GM18511 (cell line): ENCODE measurements at regions not wholly inside any gene's neighbourhood (a gene's known extent, or its start where the extent isn't known, plus 50 kb on each side); places are given as distances from the start of the nearest gene placed in this dataset.

Experiments used
- ATAC-seq: cut with Tn5 transposase; IDR thresholded peaks from one replicate; pipeline ENCODE4 v1.9.1; 2021; ENCODE audit warnings: mild to moderate bottlenecking, moderate library complexity; ENCODE audit not compliant: unreplicated experiment

- no peak for ATAC-seq
Observed at GRCh38 chr12:84294246-84294645, 618.4 kb downstream of the SLC6A15 start.

DNA sequence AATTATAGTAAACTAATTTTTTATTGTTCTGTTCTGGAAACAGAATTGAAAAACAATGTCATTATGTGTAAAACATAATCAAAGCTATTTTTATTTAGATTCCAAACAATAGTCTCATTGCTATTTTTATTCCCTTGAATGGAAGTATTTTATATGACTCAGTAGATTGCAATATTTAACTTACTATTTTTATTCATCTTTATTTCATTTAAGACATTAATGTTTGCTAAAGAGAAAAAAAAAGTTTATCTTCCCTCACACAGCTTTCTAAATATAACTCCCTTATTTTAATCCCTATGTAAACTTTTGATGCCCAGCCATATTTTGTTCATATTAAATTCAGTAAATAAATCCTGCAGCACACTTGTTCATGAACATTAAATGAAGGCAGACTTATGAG is 622.4 kb downstream of the SLC6A15 start:
- no peak for ATAC-seq

DNA sequence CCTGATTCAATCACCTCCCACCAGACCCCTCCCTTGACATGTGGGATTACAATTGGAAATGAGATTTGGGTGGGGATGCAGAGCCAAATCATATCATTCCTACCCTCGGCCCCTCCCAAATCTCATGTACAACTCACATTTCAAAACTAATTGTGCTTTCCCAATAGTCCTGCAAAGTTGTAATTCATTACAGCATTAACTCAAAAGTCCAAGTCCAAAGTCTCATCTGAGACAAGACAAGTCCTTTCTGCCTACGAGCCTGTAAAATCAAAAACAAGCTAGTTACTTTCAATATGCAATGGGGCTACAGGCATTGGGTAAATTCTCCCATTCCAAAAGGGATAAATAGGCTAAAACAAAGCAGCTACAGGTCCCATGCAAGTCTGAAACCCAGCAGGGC is 634.6 kb downstream of the SLC6A15 start:
- ATAC-seq: no peak

DNA sequence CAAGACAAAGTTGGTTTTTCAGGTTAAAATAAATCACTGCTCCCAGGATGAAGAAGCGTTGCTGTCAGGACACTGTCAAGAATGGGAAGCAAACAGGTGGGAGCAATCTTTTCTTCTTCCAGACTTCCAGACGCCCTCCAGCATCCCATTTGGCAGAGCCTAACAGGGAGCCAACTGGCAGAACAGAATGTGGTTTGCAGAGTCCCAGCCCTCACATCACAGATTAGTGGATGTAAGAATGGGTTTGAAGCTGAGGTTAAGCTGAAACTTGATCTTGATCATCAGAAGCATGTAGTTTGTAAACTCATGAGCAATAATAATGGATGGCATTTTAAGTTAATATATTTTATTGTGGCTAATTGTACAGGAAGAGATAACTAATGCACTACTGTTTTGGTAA is 636.4 kb downstream of the SLC6A15 start:
- no peak for ATAC-seq

DNA sequence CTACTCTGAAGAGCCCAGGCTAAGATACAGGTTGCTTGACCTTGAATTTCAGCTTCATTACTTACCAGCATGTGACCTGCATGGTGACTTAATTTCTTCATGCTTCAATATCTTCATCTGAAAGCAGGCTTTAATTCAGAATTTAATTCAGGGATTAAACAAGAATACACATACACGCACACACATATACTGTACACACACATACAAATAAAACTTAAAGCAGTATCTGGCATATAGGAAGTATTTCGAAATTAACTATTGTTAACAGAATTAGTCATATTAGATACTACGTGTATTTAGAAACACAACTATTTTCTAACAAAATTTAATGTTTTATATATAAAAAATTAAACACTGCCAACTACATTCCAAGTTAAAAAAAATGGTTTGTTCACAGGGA is 640.3 kb downstream of the SLC6A15 start:
- ATAC-seq: no peak

DNA sequence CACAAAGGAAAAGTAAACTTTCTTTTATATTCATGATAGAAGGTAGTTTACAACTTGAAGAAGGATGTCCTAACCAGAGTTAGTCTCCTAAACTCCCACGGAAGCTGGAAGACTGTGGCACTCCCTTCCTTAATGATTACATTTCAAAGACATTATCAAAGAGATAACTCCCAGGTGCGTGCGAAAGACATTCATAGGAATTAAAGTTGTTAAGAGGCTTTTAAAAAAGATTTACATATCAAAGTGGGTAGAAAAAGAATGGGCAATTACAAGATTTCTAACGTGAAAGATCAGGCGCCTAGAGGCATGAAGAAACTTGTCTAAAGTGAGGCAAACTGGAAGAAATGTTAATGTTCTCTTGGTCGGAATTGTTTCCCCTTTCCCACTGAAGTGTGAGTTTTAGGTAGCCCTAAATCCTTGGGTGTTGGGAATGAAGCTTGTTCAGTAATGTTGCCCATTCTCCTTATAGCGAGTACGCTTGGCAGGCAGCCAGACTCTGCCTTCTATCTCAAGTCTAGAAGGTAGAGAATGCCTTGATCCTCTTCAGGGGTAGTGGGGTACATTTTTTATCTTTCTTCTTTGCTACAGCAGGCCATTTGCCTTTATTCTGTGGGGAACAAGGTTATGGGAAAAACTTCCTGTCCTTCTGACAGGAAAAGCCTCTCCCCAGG is 642.0 kb downstream of the SLC6A15 start:
- ATAC-seq: no peak

DNA sequence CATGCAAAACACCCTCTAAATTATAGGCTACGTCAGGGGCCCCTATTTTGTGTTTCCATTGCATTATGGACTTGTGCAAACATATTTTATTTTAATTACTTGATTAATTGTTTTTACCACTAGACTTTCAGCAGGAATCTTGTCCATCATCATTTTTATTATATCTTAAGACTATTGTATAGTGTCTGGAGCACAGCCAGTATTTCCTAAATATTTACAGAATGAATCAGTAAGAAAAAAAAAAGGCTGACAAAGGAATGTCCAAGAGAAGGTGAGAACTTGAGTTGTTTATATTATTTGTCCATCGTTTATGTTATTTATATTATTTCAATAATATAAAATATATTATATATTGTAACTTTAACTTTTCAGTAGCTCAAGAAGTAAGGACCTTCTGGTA is 664.7 kb downstream of the SLC6A15 start:
- no peak for ATAC-seq

GRCh38 chr12:84243686-84244085 is 668.9 kb downstream of the SLC6A15 start:
- ATAC-seq: no peak

DNA sequence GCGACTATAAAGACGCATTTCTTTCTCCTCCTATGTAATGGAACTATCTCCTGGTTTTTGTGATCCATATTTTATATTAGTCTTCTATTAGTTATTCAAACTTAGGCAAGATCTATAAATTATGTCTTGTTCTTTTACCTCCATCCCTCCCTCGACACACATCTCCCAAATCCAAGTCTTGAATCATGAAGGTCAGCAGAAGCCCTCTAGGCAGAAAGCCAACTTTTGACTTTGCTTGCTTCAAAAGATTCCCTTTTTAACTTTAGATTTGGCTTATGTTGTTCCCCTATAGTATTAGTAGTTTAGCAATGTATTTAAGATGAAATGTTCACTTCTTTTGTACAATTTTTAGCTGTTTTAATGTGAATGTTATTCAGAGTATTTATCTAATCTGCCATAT is 689.8 kb downstream of the SLC6A15 start:
- ATAC-seq: no peak

GRCh38 chr12:84218406-84218805 is 694.2 kb downstream of the SLC6A15 start:
- no peak for ATAC-seq

DNA sequence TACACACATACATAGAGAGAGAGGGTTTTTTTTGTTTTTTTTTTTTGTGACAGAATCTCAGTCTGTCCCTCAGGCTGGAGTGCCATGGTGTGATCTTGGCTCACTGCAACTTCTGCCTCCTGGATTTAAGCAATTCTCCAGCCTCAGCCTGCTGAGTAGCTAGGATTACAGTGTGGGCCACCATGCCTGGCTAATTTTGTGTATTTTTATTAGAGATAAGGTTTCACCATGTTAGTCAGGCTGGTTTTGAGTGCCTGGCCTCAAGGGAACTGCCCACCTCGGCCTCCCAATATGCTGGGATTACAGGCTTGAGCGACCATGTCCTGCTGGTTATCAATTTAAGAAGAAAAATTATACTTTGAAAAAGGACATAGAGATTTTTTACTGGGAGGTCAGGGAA is 710.6 kb downstream of the SLC6A15 start:
- ATAC-seq: no peak

DNA sequence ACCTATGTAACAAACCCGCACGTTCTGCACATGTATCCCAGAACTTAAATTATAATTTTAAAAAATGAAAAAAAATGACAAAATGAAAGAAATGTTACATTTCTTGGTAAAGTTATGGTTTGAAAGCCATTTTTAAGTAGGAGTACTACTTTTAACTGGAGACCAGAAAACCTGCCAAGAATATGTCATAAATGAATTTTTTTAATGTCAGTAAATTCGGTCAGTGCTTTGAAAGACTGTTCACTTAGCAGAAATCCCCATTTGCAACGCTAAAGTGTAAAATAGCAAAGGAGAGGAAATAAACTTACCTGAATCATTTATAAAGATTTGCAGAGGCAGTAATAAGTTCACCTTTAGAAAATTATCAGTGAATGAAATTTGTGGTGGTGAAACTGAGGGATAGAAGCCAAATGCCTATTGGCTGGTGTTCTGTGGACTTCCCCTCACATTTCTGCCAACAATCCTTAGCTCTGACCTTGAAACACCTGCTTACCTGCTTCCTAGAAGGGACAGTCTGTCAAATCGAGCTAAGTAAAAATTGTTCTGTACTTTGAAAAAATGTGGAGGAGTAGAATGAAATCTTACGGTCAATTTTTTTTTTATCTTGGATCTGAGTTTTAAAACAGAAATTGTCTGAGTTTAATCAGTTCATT is 714.2 kb downstream of the SLC6A15 start:
- ATAC-seq: no peak

- ATAC-seq: no peak
Observed at GRCh38 chr12:84191779-84192178, 720.8 kb downstream of the SLC6A15 start.

DNA sequence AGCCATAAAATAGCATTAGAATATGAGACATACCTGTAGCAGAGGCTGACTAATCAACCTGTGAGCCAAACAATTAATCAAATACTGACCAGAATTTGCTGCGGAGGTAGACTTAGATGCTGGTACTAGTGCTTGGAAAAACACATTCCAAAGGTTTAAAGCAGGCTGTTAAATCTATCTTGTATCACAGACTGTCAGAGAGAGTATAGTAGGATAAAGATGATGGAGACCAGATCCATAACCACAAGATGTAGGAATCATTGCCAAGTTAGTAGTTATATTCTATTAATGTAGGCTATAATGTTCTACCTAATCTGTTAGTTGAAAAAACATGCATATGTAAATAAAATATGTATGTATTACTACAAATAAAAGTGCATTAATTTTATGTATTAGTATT is 726.2 kb downstream of the SLC6A15 start:
- ATAC-seq: no peak

DNA sequence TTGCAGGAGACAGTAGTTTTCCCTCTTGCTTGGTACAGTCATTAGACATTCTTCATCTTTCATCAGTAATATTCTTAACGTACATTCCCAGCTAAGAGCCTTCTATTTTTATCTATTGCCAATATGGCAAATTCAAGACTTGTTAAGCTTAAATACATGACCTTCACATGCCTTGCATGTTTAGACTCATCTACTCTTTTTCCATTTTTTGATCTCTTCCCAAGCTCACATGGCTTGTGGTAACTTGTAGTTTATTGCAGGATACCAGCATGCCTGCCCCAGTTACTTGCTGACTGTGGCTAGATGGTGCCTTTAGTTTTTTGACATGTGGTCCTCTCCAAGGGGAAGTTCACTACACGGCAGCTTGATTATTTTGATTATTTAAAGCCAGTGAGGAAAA is 729.0 kb downstream of the SLC6A15 start:
- no peak for ATAC-seq

GRCh38 chr12:84174115-84174514 is 738.5 kb downstream of the SLC6A15 start:
- ATAC-seq: no peak

GRCh38 chr12:84172823-84173424 is 739.7 kb downstream of the SLC6A15 start:
- no peak for ATAC-seq

DNA sequence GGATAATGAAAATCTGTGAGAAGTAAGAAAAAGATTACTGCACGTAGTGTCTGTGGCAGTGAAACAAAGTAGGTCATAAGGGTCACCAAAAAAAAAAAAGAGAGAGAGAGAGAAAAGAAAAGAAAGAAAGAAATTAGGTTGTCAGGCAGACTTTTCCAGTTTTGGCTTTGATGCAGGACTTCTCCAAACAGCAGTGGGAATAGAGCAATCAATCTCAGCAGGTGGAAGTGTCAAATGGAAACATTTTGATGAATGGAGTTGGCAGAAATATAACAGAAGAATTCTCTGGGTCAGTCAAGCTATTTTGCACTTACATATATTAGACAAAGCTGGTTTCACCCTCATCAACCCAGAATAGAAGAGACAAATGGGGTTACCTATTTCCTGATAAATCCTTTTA is 745.8 kb downstream of the SLC6A15 start:
- no peak for ATAC-seq

DNA sequence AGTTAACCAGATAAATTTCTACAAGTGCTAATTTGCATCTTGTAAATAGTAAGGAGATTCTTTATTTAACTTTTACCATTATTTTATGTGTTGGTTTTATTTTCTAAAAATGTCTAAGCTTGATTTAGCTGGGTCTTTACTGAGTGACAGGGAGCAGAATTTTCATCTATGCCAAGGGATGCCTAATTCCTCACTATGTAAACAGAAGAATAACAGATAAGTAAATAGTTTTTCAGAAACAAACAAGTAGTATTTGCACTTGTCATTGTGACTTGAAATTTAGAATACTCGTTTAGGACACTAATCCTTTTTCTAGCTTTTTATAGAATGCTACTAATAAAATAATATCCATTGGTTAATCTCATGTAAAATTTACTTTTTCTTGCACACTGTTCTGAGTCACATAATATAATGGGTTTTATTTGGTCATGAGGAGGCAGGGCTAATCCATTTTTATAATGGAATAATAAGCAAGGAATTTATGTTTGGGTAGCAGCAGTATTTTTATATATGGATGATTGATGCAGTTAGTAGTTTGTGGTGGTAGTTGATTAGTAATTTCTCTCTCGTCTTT is 746.5 kb downstream of the SLC6A15 start:
- ATAC-seq: no peak

- no peak for ATAC-seq
Observed at GRCh38 chr12:84161296-84161695, 751.3 kb downstream of the SLC6A15 start.

GRCh38 chr12:84159260-84159659 is 753.3 kb downstream of the SLC6A15 start:
- ATAC-seq: no peak

DNA sequence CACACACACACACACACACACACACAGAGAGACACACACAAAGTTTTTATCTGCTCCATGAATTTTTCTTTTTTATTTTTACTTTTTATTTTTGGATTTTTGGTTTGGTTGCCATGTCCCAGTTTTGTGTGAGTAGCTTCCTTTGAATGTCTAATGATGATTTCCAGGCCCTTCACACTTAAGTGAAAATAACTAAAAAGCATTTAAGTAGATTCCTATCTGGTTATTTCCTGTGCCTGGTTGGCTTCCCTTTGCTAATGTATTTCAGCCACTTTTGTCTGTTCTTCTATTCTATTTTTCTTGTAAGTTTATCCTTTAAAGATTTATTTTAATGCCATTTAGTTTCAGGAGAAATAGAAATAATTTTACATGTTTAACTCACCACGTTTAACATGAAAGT is 755.4 kb downstream of the SLC6A15 start:
- ATAC-seq: no peak
